HEK293 (cell line): ENCODE measurements at regions not wholly inside any gene's neighbourhood (a gene's known extent, or its start where the extent isn't known, plus 50 kb on each side); places are given as distances from the start of the nearest gene placed in this dataset.

Experiments
- CTCF ChIA-PET: fragments of 350-600 bp; formaldehyde crosslinking; extraction: SDS; loops from one replicate; lab custom pipeline; 2021; ENCODE audit warnings: antibody characterized with exemption; lab: Yijun Ruan, JAX
- POLR2A ChIA-PET: fragments of 300-600 bp; formaldehyde crosslinking; extraction: SDS; loops from one replicate; lab custom pipeline; 2020; ENCODE audit warnings: antibody characterized with exemption, inconsistent platforms; lab: Yijun Ruan, JAX
- H3K27ac ChIP-seq: fragments of 200-500 bp; sonication (Bioruptor generic); 2 replicates; pipeline ENCODE4 v1.5.1; 2014; ENCODE audit warnings: low read depth, low read length, control low read depth, inconsistent platforms; ENCODE audit errors: extremely low read depth
- H3K36me3 ChIP-seq, 2 experiments: fragments of 200-500 bp in 1 of 2; sonication (Bioruptor generic) in 1 of 2; 1 replicate in 1 of 2; 2 replicates in 1 of 2; pipeline ENCODE4 v1.5.1; 2014 to 2017; ENCODE audit warnings: inconsistent platforms in 2 of 2, low read length in 2 of 2; ENCODE audit not compliant: control insufficient read depth in 2 of 2, insufficient read depth in 1 of 2
- H3K4me1 ChIP-seq: fragments of 200-500 bp; sonication (Bioruptor generic); 2 replicates; pipeline ENCODE4 v1.5.1; 2014; ENCODE audit warnings: mild to moderate bottlenecking, low read length, inconsistent platforms; ENCODE audit not compliant: control insufficient read depth, insufficient read depth
- H3K4me3 ChIP-seq: 2 replicates; pipeline ENCODE4 v1.5.1; 2011; ENCODE audit warnings: low read depth, mild to moderate bottlenecking, control low read depth, low read length, moderate library complexity
- H3K9me3 ChIP-seq: fragments of 200-500 bp; sonication (Bioruptor generic); 2 replicates; pipeline ENCODE4 v1.5.1; 2014; ENCODE audit warnings: low read depth, low read length, inconsistent platforms; ENCODE audit not compliant: control insufficient read depth, insufficient read depth
- KLF16 ChIP-seq: fragments of 450-650 bp; formaldehyde crosslinking; IDR thresholded peaks from 2 replicates; pipeline ENCODE4 v1.5.1; 2017; ENCODE audit warnings: missing biosample characterization, missing genetic modification characterization
- ZBTB10 ChIP-seq: fragments of 450-650 bp; formaldehyde crosslinking; IDR thresholded peaks from 2 replicates; pipeline ENCODE4 v1.5.1; 2016; ENCODE audit warnings: missing biosample characterization, missing genetic modification characterization
- ZFP37 ChIP-seq: fragments of 450-650 bp; formaldehyde crosslinking; IDR thresholded peaks from 2 replicates; pipeline ENCODE4 v1.5.1; 2016; ENCODE audit warnings: missing biosample characterization, missing genetic modification characterization
- ZNF114 ChIP-seq: fragments of 450-650 bp; formaldehyde crosslinking; IDR thresholded peaks from 2 replicates; pipeline ENCODE4 v1.5.0; 2017; ENCODE audit warnings: missing biosample characterization, missing genetic modification characterization
- ZNF169 ChIP-seq: fragments of 450-650 bp; formaldehyde crosslinking; IDR thresholded peaks from 2 replicates; pipeline ENCODE4 v1.5.1; 2016; ENCODE audit warnings: missing biosample characterization, missing genetic modification characterization
- ZNF248 ChIP-seq: fragments of 450-650 bp; formaldehyde crosslinking; IDR thresholded peaks from 2 replicates; pipeline ENCODE4 v1.5.1; 2017; ENCODE audit warnings: missing biosample characterization, missing genetic modification characterization
- ZNF350 ChIP-seq: fragments of 450-650 bp; formaldehyde crosslinking; IDR thresholded peaks from 2 replicates; pipeline ENCODE4 v1.5.0; 2017; ENCODE audit warnings: missing biosample characterization, mild to moderate bottlenecking, missing genetic modification characterization
- ZNF354C ChIP-seq: fragments of 450-650 bp; formaldehyde crosslinking; IDR thresholded peaks from 2 replicates; pipeline ENCODE4 v1.5.1; 2016; ENCODE audit warnings: missing biosample characterization, missing genetic modification characterization, low read depth, borderline replicate concordance
- ZNF48 ChIP-seq: fragments of 450-650 bp; formaldehyde crosslinking; IDR thresholded peaks from 2 replicates; pipeline ENCODE4 v1.5.1; 2016; ENCODE audit warnings: missing biosample characterization, missing genetic modification characterization
- ZNF548 ChIP-seq: fragments of 450-650 bp; formaldehyde crosslinking; IDR thresholded peaks from 2 replicates; pipeline ENCODE4 v1.5.1; 2016; ENCODE audit warnings: missing biosample characterization, missing genetic modification characterization
- ZNF571 ChIP-seq: fragments of 450-650 bp; formaldehyde crosslinking; IDR thresholded peaks from 2 replicates; pipeline ENCODE4 v1.5.0; 2017; ENCODE audit warnings: missing biosample characterization, missing genetic modification characterization
- ZNF830 ChIP-seq: fragments of 450-650 bp; IDR thresholded peaks from 2 replicates; pipeline ENCODE4 v1.5.0; 2018; ENCODE audit warnings: missing biosample characterization, missing genetic modification characterization, low read depth, mild to moderate bottlenecking, moderate library complexity
- ZSCAN30 ChIP-seq: fragments of 450-650 bp; IDR thresholded peaks from 2 replicates; pipeline ENCODE4 v1.5.1; 2018; ENCODE audit warnings: missing biosample characterization, mild to moderate bottlenecking, missing genetic modification characterization, moderate library complexity
- TF ChIP-seq, protein P1 (sequence below): fragments of 450-650 bp; formaldehyde crosslinking; IDR thresholded peaks from 2 replicates; pipeline ENCODE4 v1.5.1; 2016; ENCODE audit warnings: missing biosample characterization, missing genetic modification characterization, borderline replicate concordance
- TF ChIP-seq, protein P2 (sequence below): fragments of 450-650 bp; formaldehyde crosslinking; IDR thresholded peaks from 2 replicates; pipeline ENCODE4 v1.5.1; 2016; ENCODE audit warnings: missing biosample characterization, missing genetic modification characterization
- TF ChIP-seq, protein P3 (sequence below): fragments of 450-650 bp; formaldehyde crosslinking; IDR thresholded peaks from 2 replicates; pipeline ENCODE4 v1.5.1; 2017; ENCODE audit warnings: missing biosample characterization, mild to moderate bottlenecking, missing genetic modification characterization, moderate library complexity
- TF ChIP-seq, protein P4 (sequence below): fragments of 450-650 bp; formaldehyde crosslinking; IDR thresholded peaks from 2 replicates; pipeline ENCODE4 v1.5.1; 2016; ENCODE audit warnings: missing biosample characterization, missing genetic modification characterization, borderline replicate concordance
- TF ChIP-seq, protein P5 (sequence below): fragments of 450-650 bp; formaldehyde crosslinking; conservative IDR thresholded peaks from 2 replicates; pipeline ENCODE4 v1.5.1; 2016; ENCODE audit warnings: low read depth, missing biosample characterization, missing genetic modification characterization

DNA sequence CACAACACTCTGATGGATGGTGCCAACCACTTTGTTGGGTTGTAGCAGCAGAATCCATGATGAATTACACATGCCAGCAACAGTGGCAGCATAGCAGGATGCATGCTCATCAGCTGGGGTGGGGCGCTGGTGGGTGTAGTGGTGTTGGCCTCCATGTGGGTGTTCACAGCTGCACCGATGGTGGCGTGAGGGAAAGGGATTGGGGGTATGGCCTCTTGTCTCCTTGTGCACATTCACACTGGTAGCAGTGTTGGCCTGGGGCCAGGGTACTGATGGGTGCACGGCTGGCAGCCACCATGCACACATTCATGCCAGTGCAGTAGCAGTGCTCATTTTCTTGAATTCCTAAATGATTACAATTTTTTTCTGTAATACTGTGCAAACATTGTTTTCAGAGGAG lies 2748.8 kb upstream of the PCDH20 start (continued):
- TF ChIP-seq, protein P1, sequence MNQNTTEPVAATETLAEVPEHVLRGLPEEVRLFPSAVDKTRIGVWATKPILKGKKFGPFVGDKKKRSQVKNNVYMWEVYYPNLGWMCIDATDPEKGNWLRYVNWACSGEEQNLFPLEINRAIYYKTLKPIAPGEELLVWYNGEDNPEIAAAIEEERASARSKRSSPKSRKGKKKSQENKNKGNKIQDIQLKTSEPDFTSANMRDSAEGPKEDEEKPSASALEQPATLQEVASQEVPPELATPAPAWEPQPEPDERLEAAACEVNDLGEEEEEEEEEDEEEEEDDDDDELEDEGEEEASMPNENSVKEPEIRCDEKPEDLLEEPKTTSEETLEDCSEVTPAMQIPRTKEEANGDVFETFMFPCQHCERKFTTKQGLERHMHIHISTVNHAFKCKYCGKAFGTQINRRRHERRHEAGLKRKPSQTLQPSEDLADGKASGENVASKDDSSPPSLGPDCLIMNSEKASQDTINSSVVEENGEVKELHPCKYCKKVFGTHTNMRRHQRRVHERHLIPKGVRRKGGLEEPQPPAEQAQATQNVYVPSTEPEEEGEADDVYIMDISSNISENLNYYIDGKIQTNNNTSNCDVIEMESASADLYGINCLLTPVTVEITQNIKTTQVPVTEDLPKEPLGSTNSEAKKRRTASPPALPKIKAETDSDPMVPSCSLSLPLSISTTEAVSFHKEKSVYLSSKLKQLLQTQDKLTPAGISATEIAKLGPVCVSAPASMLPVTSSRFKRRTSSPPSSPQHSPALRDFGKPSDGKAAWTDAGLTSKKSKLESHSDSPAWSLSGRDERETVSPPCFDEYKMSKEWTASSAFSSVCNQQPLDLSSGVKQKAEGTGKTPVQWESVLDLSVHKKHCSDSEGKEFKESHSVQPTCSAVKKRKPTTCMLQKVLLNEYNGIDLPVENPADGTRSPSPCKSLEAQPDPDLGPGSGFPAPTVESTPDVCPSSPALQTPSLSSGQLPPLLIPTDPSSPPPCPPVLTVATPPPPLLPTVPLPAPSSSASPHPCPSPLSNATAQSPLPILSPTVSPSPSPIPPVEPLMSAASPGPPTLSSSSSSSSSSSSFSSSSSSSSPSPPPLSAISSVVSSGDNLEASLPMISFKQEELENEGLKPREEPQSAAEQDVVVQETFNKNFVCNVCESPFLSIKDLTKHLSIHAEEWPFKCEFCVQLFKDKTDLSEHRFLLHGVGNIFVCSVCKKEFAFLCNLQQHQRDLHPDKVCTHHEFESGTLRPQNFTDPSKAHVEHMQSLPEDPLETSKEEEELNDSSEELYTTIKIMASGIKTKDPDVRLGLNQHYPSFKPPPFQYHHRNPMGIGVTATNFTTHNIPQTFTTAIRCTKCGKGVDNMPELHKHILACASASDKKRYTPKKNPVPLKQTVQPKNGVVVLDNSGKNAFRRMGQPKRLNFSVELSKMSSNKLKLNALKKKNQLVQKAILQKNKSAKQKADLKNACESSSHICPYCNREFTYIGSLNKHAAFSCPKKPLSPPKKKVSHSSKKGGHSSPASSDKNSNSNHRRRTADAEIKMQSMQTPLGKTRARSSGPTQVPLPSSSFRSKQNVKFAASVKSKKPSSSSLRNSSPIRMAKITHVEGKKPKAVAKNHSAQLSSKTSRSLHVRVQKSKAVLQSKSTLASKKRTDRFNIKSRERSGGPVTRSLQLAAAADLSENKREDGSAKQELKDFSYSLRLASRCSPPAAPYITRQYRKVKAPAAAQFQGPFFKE (tag by site-specific recombination), result no peak
- TF ChIP-seq ZNF830 (tag by site-specific recombination), result no peak
- no peak for TF ChIP-seq KLF16 (tag by site-specific recombination)
- TF ChIP-seq ZNF169 (tag by site-specific recombination), result no peak
- no peak for TF ChIP-seq ZNF571
- TF ChIP-seq, all 188 proteins: peak for 0

DNA sequence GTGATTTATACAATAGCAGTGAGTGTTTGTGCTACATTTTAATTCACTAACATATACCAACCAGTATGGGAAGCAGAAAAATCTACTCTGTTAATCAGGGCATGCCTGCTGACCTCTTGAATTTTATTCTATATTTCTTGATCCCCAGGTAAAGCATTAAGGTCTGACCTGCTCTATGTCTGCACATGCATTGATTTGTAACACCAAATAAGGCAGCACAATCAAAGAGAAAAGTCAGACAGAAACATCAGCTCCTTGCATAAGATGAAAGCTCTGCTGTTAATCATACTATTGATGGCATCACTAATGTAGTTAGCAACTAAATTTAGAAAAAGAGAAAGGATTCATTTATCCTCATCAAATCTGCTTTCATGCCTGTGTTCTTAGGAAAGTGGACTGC lies 2744.8 kb upstream of the PCDH20 start:
- POLR2A ChIA-PET, result no interaction called here
- no peak for TF ChIP-seq ZNF548 (tag by site-specific recombination)
- TF ChIP-seq, protein P2, sequence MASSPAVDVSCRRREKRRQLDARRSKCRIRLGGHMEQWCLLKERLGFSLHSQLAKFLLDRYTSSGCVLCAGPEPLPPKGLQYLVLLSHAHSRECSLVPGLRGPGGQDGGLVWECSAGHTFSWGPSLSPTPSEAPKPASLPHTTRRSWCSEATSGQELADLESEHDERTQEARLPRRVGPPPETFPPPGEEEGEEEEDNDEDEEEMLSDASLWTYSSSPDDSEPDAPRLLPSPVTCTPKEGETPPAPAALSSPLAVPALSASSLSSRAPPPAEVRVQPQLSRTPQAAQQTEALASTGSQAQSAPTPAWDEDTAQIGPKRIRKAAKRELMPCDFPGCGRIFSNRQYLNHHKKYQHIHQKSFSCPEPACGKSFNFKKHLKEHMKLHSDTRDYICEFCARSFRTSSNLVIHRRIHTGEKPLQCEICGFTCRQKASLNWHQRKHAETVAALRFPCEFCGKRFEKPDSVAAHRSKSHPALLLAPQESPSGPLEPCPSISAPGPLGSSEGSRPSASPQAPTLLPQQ (tag by site-specific recombination), result no peak
- TF ChIP-seq, protein P3, sequence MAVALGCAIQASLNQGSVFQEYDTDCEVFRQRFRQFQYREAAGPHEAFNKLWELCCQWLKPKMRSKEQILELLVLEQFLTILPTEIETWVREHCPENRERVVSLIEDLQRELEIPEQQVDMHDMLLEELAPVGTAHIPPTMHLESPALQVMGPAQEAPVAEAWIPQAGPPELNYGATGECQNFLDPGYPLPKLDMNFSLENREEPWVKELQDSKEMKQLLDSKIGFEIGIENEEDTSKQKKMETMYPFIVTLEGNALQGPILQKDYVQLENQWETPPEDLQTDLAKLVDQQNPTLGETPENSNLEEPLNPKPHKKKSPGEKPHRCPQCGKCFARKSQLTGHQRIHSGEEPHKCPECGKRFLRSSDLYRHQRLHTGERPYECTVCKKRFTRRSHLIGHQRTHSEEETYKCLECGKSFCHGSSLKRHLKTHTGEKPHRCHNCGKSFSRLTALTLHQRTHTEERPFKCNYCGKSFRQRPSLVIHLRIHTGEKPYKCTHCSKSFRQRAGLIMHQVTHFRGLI (tag by site-specific recombination), result no peak
- no peak for TF ChIP-seq ZNF350 (tag by site-specific recombination)
- no peak for TF ChIP-seq ZFP37
- TF ChIP-seq, protein P4, sequence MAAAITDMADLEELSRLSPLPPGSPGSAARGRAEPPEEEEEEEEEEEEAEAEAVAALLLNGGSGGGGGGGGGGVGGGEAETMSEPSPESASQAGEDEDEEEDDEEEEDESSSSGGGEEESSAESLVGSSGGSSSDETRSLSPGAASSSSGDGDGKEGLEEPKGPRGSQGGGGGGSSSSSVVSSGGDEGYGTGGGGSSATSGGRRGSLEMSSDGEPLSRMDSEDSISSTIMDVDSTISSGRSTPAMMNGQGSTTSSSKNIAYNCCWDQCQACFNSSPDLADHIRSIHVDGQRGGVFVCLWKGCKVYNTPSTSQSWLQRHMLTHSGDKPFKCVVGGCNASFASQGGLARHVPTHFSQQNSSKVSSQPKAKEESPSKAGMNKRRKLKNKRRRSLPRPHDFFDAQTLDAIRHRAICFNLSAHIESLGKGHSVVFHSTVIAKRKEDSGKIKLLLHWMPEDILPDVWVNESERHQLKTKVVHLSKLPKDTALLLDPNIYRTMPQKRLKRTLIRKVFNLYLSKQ (tag by site-specific recombination), result no peak
- TF ChIP-seq, protein P5, sequence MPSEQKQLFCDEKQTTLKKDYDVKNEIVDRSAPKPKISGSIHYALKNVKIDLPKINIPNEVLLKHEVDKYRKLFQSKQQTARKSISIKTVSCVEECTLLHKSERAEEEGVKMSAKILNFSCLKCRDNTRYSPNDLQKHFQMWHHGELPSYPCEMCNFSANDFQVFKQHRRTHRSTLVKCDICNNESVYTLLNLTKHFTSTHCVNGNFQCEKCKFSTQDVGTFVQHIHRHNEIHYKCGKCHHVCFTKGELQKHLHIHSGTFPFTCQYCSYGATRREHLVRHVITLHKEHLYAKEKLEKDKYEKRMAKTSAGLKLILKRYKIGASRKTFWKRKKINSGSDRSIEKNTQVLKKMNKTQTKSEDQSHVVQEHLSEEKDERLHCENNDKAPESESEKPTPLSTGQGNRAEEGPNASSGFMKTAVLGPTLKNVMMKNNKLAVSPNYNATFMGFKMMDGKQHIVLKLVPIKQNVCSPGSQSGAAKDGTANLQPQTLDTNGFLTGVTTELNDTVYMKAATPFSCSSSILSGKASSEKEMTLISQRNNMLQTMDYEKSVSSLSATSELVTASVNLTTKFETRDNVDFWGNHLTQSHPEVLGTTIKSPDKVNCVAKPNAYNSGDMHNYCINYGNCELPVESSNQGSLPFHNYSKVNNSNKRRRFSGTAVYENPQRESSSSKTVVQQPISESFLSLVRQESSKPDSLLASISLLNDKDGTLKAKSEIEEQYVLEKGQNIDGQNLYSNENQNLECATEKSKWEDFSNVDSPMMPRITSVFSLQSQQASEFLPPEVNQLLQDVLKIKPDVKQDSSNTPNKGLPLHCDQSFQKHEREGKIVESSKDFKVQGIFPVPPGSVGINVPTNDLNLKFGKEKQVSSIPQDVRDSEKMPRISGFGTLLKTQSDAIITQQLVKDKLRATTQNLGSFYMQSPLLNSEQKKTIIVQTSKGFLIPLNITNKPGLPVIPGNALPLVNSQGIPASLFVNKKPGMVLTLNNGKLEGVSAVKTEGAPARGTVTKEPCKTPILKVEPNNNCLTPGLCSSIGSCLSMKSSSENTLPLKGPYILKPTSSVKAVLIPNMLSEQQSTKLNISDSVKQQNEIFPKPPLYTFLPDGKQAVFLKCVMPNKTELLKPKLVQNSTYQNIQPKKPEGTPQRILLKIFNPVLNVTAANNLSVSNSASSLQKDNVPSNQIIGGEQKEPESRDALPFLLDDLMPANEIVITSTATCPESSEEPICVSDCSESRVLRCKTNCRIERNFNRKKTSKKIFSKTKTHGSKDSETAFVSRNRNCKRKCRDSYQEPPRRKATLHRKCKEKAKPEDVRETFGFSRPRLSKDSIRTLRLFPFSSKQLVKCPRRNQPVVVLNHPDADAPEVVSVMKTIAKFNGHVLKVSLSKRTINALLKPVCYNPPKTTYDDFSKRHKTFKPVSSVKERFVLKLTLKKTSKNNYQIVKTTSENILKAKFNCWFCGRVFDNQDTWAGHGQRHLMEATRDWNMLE, result no peak
- no peak for TF ChIP-seq ZNF114 (tag by site-specific recombination)
- no peak for TF ChIP-seq ZNF354C (tag by site-specific recombination)
- TF ChIP-seq ZBTB10 (tag by site-specific recombination), result no peak
- no peak for TF ChIP-seq ZSCAN30 (tag by site-specific recombination)
- no peak for TF ChIP-seq ZNF248 (tag by site-specific recombination)
- no peak for TF ChIP-seq ZNF48 (tag by site-specific recombination)
- Histone ChIP-seq H3K4me1 (no peaks in the 10 kb centered on the region), H3K4me3 (no peak overlapping the region), H3K27ac (no peak overlapping the region), H3K9me3 (no peaks in the 10 kb centered on the region), H3K36me3 (no peaks in the 10 kb centered on the region)
- CTCF ChIA-PET, result no interaction called here
